ENCODE measurements at regions not wholly inside any gene's neighbourhood (a gene's known extent, or its start where the extent isn't known, plus 50 kb on each side); places are given as distances from the start of the nearest gene placed in this dataset.

- WGBS, 2 donors = 50 to 52% methylated on average over 5 of the region's 5 CpGs
- H3K4me3 ChIP-seq = no peak overlapping the region
- H3K27ac ChIP-seq = no peak overlapping the region
- H3K27me3 ChIP-seq = no peaks in the 10 kb centered on the region
- DNase-seq (ENCODE audit: low spot score in 2 of 2) = no peak
- H3K9me3 ChIP-seq = no peaks in the 10 kb centered on the region
- H3K4me1 ChIP-seq = peaks cover 0 to 5% (median under 1%) of the 10 kb centered on the region in 4 donors
- TF ChIP-seq POLR2A (IDR thresholded peaks at IDR 0.05) (no peak), EP300 (IDR thresholded peaks at IDR 0.05) (no peak), CTCF (IDR thresholded peaks at IDR 0.05) (no peak)
- H3K36me3 ChIP-seq = no peaks in the 10 kb centered on the region
Measured at GRCh38 chr9:69986970-69987369, 56.7 kb upstream of the MAMDC2 start.

DNA sequence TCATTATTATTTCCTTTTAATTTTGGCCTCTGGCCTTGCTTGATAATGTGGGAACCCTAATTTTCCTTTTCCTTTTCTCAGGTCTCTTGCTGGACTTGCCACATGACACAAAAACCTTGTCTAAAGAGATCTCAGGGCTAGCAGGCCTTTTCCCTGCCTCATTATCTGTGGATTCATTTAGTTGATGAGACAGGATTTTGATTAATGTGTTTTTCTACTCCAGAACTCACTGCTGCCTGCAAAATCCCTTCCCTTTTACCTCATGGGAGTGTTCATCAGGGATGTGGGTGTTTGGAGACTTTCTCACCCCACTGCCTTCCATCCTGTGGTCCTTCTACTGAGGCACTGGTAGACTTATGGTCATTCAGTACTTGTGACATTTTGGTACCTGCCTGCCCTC, 56.2 kb upstream of the MAMDC2 start:
- Histone ChIP-seq H3K27me3 (no peaks in the 10 kb centered on the region), H3K4me3 (no peak overlapping the region), H3K9me3 (no peaks in the 10 kb centered on the region), H3K4me1 (peaks cover 0 to under 1% (median 0%) of the 10 kb centered on the region in 4 donors), H3K27ac (no peak overlapping the region), H3K36me3 (no peaks in the 10 kb centered on the region)
- TF ChIP-seq POLR2A (IDR thresholded peaks at IDR 0.05) (no peak), CTCF (IDR thresholded peaks at IDR 0.05) (no peak), EP300 (IDR thresholded peaks at IDR 0.05) (no peak)
- no peak for DNase-seq (ENCODE audit: low spot score in 2 of 2)

DNA sequence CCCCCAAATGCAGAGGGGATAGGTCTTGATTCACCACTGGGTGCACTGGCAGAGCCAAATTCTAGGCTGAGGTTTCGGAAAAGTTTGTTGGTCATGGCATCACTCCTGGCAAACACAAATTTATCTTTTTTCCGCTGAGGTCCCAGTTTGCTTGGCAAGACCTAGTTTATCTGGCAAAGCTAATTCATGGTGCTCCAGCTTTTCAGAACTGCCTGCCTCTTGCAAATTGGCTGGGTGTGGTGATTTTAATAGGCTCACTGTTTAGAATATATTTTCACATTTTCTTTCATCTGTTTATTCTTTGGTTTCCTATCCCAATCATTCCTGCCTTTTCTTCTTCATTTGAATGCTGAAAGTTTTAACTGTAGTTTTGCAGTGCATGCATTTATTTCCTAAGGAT, 50.5 kb upstream of the MAMDC2 start:
- DNase-seq (ENCODE audit: low spot score in 2 of 2) = no peak
- no peaks in the 10 kb centered on the region for H3K36me3 ChIP-seq
- no peaks in the 10 kb centered on the region for H3K9me3 ChIP-seq
- H3K27me3 ChIP-seq = no peaks in the 10 kb centered on the region
- H3K4me3 ChIP-seq = no peak overlapping the region
- 33 to 62% methylated on average over 2 of the region's 2 CpGs for WGBS, 2 donors
- no peak for TF ChIP-seq EP300 (IDR thresholded peaks at IDR 0.05)
- TF ChIP-seq POLR2A (IDR thresholded peaks at IDR 0.05) = no peak
- no peak for TF ChIP-seq CTCF (IDR thresholded peaks at IDR 0.05)
- H3K27ac ChIP-seq = peak overlapping the region in 1 of 4 donors; percentile 43
- H3K4me1 ChIP-seq = peaks cover 0 to 46% (median 14%) of the 10 kb centered on the region in 4 donors

Data from tibial nerve (tissue), 4 donors.